Spleen (tissue), 7 donors: ENCODE measurements at regions not wholly inside any gene's neighbourhood (a gene's known extent, or its start where the extent isn't known, plus 50 kb on each side); places are given as distances from the start of the nearest gene placed in this dataset.

Experiments used
- CTCF ChIP-seq, 11 experiments: fragments of 200-600 bp in 7 of 11; fragments of 450-650 bp in 4 of 11; sonication (generic) in 4 of 11; IDR thresholded peaks in 8 of 11; conservative IDR thresholded peaks in 3 of 11; 1 replicate in 7 of 11; 2 replicates in 4 of 11; pipeline versions ENCODE4 v1.4.0 to v1.8.0; 2016 to 2021; ENCODE audit warnings: antibody characterized with exemption in 11 of 11, inconsistent platforms in 4 of 11, mild to moderate bottlenecking in 1 of 11
- POLR2A ChIP-seq, 3 donors: fragments of 450-650 bp; IDR thresholded peaks; one replicate each; pipeline ENCODE4 v1.5.1; 2017; ENCODE audit warnings: antibody characterized with exemption in 3 of 3, mild to moderate bottlenecking in 1 of 3
- POLR2AphosphoS5 ChIP-seq, 3 donors: sonication (generic); formaldehyde crosslinking; IDR thresholded peaks; one replicate each; pipeline ENCODE4 v1.5.1; 2017; ENCODE audit warnings: antibody characterized with exemption in 3 of 3
- donor health status: DM: no; HTN: no; CAD: no; lungs with moderate emphysema.
- donor health status: DM: no; HTN: no; CAD: no.
- donor health status: DM: no; HTN: no; CAD: no.

GRCh38 chr7:131652194-131652593 lies 95.8 kb upstream of the PODXL start:
- TF ChIP-seq CTCF (IDR thresholded peaks at IDR 0.05 in 8 of 11, conservative IDR thresholded peaks at IDR 0.05 in 3 of 11) (no peak), POLR2AphosphoS5 (IDR thresholded peaks at IDR 0.05) (no peak), POLR2A (IDR thresholded peaks at IDR 0.05) (no peak)
